Neural cell (in vitro differentiated cells): ENCODE measurements at regions not wholly inside any gene's neighbourhood (a gene's known extent, or its start where the extent isn't known, plus 50 kb on each side); places are given as distances from the start of the nearest gene placed in this dataset.

Source experiments
- CTCF ChIP-seq: fragments of 450-650 bp; IDR thresholded peaks from 2 replicates; pipeline ENCODE4 v1.5.1; 2014; ENCODE audit warnings: antibody characterized with exemption, mild to moderate bottlenecking, moderate library complexity; ENCODE audit not compliant: poor library complexity, severe bottlenecking
- EP300 ChIP-seq: fragments of 450-650 bp; conservative IDR thresholded peaks from 2 replicates; pipeline ENCODE4 v1.6.1; 2014; ENCODE audit warnings: antibody characterized with exemption, mild to moderate bottlenecking, moderate library complexity; ENCODE audit not compliant: poor library complexity, severe bottlenecking
- EZH2 ChIP-seq: fragments of 200-600, 300-800 bp; shearing (Covaris generic), sonication (generic); IDR thresholded peaks from 2 replicates; pipeline ENCODE4 v1.6.1; 2014; ENCODE audit warnings: antibody characterized with exemption, low read length, borderline replicate concordance, mild to moderate bottlenecking; ENCODE audit not compliant: insufficient read depth, poor library complexity, severe bottlenecking
- MXI1 ChIP-seq: fragments of 450-650 bp; conservative IDR thresholded peaks from 2 replicates; pipeline ENCODE4 v1.6.1; 2014; ENCODE audit warnings: antibody characterized with exemption, mild to moderate bottlenecking; ENCODE audit not compliant: poor library complexity, severe bottlenecking
- POLR2AphosphoS5 ChIP-seq: IDR thresholded peaks from 2 replicates; pipeline ENCODE4 v1.6.1; 2012
- RAD21 ChIP-seq: fragments of 450-650 bp; conservative IDR thresholded peaks from 2 replicates; pipeline ENCODE4 v1.6.1; 2014; ENCODE audit warnings: antibody characterized with exemption, mild to moderate bottlenecking, moderate library complexity
- REST ChIP-seq: IDR thresholded peaks from 2 replicates; pipeline ENCODE4 v1.6.1; 2012; ENCODE audit warnings: borderline replicate concordance
- SMC3 ChIP-seq: fragments of 450-650 bp; conservative IDR thresholded peaks from 2 replicates; pipeline ENCODE4 v1.6.1; 2014; ENCODE audit warnings: antibody characterized with exemption, mild to moderate bottlenecking, moderate library complexity; ENCODE audit not compliant: poor library complexity
- TAF1 ChIP-seq: IDR thresholded peaks from 2 replicates; pipeline ENCODE4 v1.6.1; 2012; ENCODE audit warnings: low read depth

DNA sequence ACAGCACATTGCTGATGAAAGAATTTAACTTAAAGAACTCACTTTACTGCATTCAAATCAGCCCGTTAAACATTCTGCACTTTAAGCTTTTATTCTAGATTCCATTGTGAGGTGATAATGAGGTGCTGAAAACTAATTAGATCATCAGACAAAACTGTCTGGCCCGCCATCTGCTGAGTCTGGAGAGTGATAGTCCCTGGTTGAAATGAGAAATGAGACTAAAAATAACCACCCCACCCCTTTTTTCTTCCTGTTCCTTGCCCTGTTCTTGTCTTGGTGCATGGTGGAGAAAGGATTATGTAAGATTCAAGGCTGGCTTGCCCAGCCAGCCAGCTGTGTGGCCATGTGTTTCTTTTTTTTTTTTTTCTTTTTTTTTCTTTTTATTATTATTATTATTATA lies 277.0 kb upstream of the COBL start:
- no peak for TF ChIP-seq CTCF
- TF ChIP-seq POLR2AphosphoS5: no peak
- TF ChIP-seq REST: no peak
- TF ChIP-seq RAD21: no peak
- no peak for TF ChIP-seq EP300
- TF ChIP-seq EZH2: no peak
- no peak for TF ChIP-seq TAF1
- TF ChIP-seq SMC3: no peak
- no peak for TF ChIP-seq MXI1
